Motor neuron (in vitro differentiated cells): ENCODE measurements at regions not wholly inside any gene's neighbourhood (a gene's known extent, or its start where the extent isn't known, plus 50 kb on each side); places are given as distances from the start of the nearest gene placed in this dataset.
A peak's percentile ranks its signal among the peaks of the same experiment; 100 is the strongest.
"Not testable (repeated sequence)": the region's sequence is repeated elsewhere in the genome, so short reads cannot be mapped to it uniquely, and the experiment has no call there.

Source experiments
- ATAC-seq, 8 experiments: fragments of 200-7000 bp; cut with Tn5 transposase; replicated peaks in 6 of 8; 2 replicates each; pipeline ENCODE4 v1.8.0; 2021; ENCODE audit warnings: mild to moderate bottlenecking in 8 of 8, moderate library complexity in 8 of 8
- H3K27ac ChIP-seq, 2 donors: fragments of 250-450 bp; sonication (Bioruptor Pico); 2 replicates each; pipeline ENCODE4 v1.9.0; 2021; ENCODE audit warnings: antibody characterized with exemption in 2 of 2, mild to moderate bottlenecking in 2 of 2, moderate library complexity in 1 of 2
- H3K4me1 ChIP-seq, 2 donors: fragments of 250-450 bp; sonication (Bioruptor Pico); replicated peaks in 1 of 2; 2 replicates each; pipeline ENCODE4 v1.6.1; 2021; ENCODE audit warnings: antibody characterized with exemption in 2 of 2, mild to moderate bottlenecking in 2 of 2, moderate library complexity in 1 of 2
- H3K4me3 ChIP-seq, 5 donors: fragments of 250-450 bp; sonication (Bioruptor Pico); 2 replicates each; pipeline ENCODE4 v1.9.0; 2021; ENCODE audit warnings: antibody characterized with exemption in 5 of 5, mild to moderate bottlenecking in 5 of 5, moderate library complexity in 4 of 5
- WGBS, 10 experiments: fragments of 450-650 bp; shearing (Covaris generic); methylation state at CpG; one replicate each; pipeline ENCODE4 v1.0.0; 2022; 5-methylcytosine and 5-hydroxymethylcytosine counted together
- in situ Hi-C, 9 experiments: fragments of 400-800 bp; cut with MboI; loops; one replicate each; pipeline ENCODE4 v1.15.0; 2021; ENCODE audit warnings: low sequenced_read_pairs in 9 of 9, low pct_unique_long_range_greater_than_20kb in 2 of 9; ENCODE audit not compliant: unreplicated experiment in 9 of 9

DNA sequence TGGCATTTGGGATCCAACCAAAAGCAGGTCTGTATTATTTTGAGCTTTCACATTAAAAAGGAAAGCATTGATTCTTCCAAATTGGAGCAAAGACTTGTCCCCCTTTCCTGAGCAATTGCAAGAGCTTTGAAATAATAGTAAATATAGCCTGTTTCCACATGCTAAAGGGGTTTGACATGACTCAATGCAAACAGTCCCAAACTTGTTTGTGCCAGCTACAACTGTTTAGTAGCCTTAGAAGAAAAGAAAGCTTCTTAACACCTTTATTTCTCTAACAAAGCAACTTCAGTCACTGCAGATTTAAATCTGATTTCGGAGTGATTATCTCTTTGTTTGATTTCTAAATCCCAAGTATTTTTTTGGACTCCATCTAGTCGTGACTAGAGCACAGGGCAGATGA, 180.2 kb downstream of the SEMA6D start:
- Histone ChIP-seq H3K4me3 (no peak overlapping the region), H3K27ac (no peak overlapping the region), H3K4me1 (peaks cover 2 to 4% of the 10 kb centered on the region in 2 donors)
- WGBS, 10 experiments: 0 to 90% (median 58%) methylated on average over 1 to 2 of the region's 2 CpGs; no CpG with 5 or more reads in 2 of the 10 experiments
- in situ Hi-C loops: no loop called here
- ATAC-seq: no peak

DNA sequence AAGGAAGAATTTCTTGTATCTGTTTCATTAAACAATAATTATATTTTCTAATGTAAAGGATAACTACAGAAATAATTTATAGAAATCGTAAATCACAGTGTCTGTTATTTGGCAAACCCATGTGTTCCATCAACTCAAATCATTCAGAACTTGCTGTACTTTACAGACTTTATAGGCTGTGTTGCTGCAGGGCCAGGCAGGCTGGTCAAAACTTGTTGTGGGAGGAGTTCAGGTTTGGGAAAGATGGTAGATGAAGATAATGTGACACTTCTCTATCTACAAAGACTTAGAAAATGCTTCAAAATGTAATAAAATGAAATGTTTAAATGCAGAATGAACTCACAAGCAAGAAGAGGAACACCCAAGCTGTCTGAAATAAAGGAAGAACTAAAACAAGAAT, 183.4 kb downstream of the SEMA6D start:
- in situ Hi-C loops: no loop called here
- ATAC-seq: no peak
- WGBS, 10 experiments: 0 to 100% (median 67%) methylated on average over 1 of the region's 1 CpG; no CpG with 5 or more reads in 3 of the 10 experiments

DNA sequence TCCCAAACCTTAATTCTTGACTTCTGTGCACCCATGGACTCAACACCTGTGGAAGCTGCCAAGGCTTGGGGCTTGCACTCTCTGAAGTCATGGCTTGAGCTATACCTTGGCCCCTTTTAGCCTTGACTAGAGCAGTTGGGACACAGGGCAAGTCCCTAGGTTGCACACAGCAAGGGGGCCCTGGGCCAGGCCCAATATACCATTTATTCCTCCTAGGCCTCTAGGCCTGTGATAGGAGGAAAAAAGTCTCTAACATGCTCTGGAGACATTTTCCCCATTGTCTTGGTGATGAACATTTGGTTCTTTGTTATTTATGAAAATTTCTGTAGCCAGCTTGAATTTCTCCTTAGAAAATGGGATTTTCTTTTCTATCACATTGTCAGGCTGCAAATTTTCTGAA, 186.1 kb downstream of the SEMA6D start:
- H3K27ac ChIP-seq: no peak overlapping the region
- in situ Hi-C loops: no loop called here
- no peaks in the 10 kb centered on the region for H3K4me1 ChIP-seq
- no peak overlapping the region for H3K4me3 ChIP-seq
- no peak for ATAC-seq

More for the DNA sequence above, 183.4 kb downstream of the SEMA6D start:
- Histone ChIP-seq H3K4me3 (no peak overlapping the region), H3K4me1 (peaks cover 0 to 4% of the 10 kb centered on the region in 2 donors), H3K27ac (no peak overlapping the region)

DNA sequence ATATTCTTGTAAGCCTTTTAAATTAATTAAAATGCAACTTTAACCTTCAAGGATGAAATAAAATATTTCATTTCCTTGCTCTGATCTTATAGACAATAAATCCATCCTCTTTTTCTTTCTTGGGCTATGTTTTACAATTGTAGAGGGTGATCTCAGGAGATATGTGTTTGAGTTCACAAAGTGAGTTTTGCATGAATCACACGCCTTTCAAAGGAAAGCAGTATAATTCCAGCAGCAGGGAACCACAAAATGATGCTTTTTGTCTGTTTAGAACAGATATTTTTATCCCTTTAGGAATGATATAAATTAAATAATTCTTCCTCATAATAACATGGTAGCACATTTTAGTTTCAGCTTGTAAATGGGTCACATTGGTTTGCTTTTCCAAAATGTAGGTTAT, 191.2 kb downstream of the SEMA6D start:
- Histone ChIP-seq H3K4me1 (peaks cover 0 to 7% of the 10 kb centered on the region in 2 donors), H3K4me3 (no peak overlapping the region), H3K27ac (no peak overlapping the region)
- WGBS, 10 experiments: 27 to 100% (median 86%) methylated on average over 1 of the region's 1 CpG; no CpG with 5 or more reads in 1 of the 10 experiments
- in situ Hi-C loops: no loop called here
- ATAC-seq: no peak

DNA sequence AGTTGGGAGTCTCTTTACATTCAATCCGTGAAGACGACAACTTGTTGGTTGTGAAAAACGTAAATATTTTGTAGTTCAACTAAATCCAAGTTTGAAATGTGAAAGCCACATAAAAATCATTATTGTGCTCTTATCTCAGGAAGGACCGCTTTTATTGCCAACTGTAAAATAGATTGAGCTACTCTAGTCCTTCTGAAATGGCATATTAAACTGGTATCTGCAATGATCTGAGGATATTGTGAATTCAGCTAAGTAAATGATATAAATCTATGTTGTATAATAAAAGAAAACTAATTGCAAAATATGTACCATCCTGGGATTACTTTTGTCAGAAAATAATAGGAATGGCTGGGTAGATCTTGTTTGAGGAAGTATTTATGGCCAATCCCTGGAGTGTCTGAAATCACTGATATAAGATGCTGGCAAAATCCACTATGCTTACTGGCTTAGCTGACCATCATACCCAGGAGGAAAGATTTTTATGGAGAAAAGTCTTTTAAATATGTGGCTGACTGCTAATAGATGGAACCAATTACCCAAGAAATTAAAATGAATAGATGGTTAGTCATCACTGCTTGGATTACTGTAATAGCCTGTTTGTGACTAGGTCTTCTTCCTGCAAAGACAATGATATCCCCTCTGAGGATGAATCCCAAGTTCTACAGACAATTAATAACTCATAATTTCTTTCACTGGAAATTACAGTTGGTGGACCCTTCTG, 191.8 kb downstream of the SEMA6D start:
- 53 to 95% (median 77%) methylated on average over 1 to 4 of the region's 4 CpGs for WGBS, 10 experiments
- in situ Hi-C loops: no loop called here
- Histone ChIP-seq H3K4me3 (no peak overlapping the region), H3K4me1 (peaks cover 0 to 7% of the 10 kb centered on the region in 2 donors), H3K27ac (no peak overlapping the region)
- ATAC-seq: peak in 2 of 8 experiments; percentile 29 to 66

DNA sequence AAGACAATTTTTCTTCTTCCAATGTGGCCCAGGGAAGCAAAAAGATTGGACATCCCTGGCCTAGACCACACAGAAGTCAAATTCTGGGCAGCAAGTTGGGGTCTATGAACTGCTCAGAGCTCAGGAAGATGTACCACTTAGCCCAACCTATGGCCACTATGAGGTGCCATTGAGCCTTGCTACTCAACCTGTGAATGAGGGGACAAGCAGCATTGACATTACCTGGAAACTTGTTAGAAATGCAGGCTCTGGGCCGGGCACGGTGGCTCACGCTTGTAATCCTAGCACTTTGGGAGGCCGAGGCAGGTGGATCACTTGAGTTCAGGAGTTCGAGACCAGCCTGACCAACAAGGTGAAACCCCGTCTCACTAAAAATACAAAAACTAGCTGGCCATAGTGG, 195.6 kb downstream of the SEMA6D start:
- H3K4me3 ChIP-seq, ATAC-seq, H3K4me1 ChIP-seq, in situ Hi-C loops, H3K27ac ChIP-seq: not testable (repeated sequence)
- WGBS, 10 experiments: 83 to 100% (median 91%) methylated on average over 1 to 6 of the region's 6 CpGs; no CpG with 5 or more reads in 5 of the 10 experiments

DNA sequence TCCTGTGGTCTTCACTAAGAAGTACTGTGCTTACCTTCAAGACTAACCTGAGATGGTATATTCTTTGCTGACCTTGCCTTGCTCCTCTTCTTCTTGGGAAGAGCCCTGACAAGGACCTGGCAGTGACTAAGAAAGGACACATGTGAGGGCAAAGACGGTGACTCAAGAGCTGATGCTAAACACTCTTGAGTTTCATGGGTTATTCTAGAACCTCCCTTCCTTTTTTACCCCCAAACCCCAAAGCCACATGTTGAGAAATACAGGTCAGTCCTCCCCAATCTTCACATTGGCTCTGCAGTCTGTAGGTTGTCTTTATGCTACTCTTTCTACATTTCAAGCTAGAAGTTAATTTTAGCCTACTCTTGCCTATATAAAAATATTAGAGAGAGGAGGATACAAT, 200.6 kb downstream of the SEMA6D start:
- H3K4me1 ChIP-seq: no peaks in the 10 kb centered on the region
- no peak for ATAC-seq
- in situ Hi-C loops: no loop called here
- 17 to 83% (median 80%) methylated on average over 1 of the region's 1 CpG; no CpG with 5 or more reads in 7 of the 10 experiments for WGBS, 10 experiments
- H3K4me3 ChIP-seq: no peak overlapping the region
- no peak overlapping the region for H3K27ac ChIP-seq

DNA sequence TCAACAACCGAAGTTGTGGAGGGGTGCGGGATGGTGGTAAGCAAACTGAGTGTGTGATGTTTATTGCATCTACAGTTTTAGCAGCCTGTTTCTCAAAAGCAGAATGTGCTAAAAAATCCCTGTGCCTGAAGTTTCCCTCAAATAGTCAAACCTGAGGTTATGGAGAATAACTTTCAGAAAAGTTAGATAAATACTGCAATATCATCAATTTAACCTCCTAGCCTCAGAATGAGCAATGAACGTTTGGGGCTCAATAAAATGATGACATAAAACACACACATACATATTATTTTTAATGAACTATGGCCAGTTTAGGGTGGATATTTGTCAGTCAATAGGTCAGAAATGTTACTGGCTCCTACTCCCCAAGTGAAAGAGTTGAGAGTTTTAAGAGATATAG, 201.6 kb downstream of the SEMA6D start:
- no peak overlapping the region for H3K4me3 ChIP-seq
- WGBS, 10 experiments: 33 to 100% (median 83%) methylated on average over 1 to 3 of the region's 3 CpGs; no CpG with 5 or more reads in 1 of the 10 experiments
- ATAC-seq: no peak
- H3K27ac ChIP-seq: no peak overlapping the region
- H3K4me1 ChIP-seq: no peaks in the 10 kb centered on the region
- in situ Hi-C loops: no loop called here

DNA sequence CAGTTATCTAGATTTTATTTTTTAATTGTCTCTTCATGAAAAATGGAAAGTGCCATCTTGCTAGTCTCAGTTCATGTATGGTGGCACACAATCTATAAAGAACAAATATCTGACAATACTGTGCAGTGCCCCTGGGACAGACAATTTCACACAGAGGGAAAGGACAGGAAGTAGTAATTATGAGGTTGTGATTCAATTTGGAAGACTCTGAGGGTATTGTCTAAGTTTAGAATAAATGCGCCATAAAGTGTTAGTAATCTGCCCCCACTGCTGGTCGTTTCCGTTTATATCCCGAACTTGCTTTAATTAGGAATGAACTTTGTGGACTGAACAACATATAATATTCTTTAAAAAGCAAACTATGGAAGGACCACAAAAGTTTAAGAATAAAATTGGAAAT, 196.4 kb upstream of the SLC24A5 start:
- no peak overlapping the region for H3K27ac ChIP-seq
- no peak for ATAC-seq
- in situ Hi-C loops: no loop called here
- no peak overlapping the region for H3K4me3 ChIP-seq
- no peaks in the 10 kb centered on the region for H3K4me1 ChIP-seq
- WGBS, 10 experiments: 13 to 100% (median 86%) methylated on average over 1 to 4 of the region's 4 CpGs; no CpG with 5 or more reads in 3 of the 10 experiments

DNA sequence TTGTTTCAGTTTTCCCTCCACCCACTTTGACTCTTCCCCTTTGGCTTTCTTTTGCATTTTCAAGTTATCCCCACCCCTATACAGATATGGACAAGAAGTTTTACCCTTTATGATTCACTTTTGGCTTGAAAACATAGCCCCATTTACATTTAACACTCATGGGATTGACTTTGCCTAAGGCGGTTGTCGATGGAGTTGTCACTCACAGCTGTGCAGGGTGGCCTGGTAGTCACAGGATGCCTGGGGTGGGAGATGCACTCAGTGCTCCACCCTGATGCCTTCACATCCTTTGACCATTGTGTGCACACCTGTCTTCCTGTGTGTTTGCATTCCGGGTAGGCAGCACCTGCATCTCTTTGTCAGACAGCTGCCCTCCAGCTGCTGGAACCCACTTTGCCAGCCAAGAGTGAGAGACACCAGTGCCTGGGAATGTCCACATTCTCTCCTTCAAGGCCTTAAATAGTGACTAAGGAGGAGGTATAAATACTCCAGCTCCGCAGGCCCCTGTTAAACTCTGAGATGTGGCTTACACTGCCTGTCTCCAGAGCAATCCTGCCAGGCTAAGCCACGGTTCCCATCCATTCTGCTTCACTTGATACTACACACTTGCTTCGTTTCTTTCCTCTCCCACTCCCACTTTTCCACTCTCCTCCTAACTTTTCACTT, 191.5 kb upstream of the SLC24A5 start:
- Histone ChIP-seq H3K27ac (no peak overlapping the region), H3K4me1 (no peaks in the 10 kb centered on the region), H3K4me3 (no peak overlapping the region)
- WGBS, 10 experiments: 8 to 100% (median 60%) methylated on average over 1 to 6 of the region's 6 CpGs; no CpG with 5 or more reads in 3 of the 10 experiments
- peak in 3 of 8 experiments; percentile 71 to 94 (median 92) for ATAC-seq
- in situ Hi-C loops: no loop called here

DNA sequence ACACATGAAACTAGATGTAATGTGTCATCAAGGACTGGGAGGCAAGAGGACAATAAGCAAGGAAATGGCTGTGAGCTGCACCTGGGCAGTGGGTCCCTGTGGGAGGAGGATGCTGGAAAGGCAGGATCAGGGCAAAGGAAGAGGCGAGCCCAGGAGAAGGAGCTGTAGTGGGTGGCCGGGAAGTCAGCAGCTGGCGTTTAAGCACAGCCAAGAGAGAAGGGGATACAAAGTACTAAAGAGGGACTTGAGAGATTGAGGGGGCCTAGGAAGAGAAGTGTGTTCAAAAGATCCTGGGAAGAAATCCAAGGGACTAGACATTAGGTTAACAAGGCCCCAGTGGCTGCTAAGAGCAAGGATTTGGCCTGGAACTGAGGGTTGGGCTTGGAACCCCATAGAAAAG, 188.5 kb upstream of the SLC24A5 start:
- Histone ChIP-seq H3K4me1 (no peaks in the 10 kb centered on the region), H3K27ac (no peak overlapping the region), H3K4me3 (no peak overlapping the region)
- WGBS, 10 experiments: 70 to 100% (median 90%) methylated on average over 2 to 3 of the region's 3 CpGs; no CpG with 5 or more reads in 2 of the 10 experiments
- in situ Hi-C loops: no loop called here
- no peak for ATAC-seq

DNA sequence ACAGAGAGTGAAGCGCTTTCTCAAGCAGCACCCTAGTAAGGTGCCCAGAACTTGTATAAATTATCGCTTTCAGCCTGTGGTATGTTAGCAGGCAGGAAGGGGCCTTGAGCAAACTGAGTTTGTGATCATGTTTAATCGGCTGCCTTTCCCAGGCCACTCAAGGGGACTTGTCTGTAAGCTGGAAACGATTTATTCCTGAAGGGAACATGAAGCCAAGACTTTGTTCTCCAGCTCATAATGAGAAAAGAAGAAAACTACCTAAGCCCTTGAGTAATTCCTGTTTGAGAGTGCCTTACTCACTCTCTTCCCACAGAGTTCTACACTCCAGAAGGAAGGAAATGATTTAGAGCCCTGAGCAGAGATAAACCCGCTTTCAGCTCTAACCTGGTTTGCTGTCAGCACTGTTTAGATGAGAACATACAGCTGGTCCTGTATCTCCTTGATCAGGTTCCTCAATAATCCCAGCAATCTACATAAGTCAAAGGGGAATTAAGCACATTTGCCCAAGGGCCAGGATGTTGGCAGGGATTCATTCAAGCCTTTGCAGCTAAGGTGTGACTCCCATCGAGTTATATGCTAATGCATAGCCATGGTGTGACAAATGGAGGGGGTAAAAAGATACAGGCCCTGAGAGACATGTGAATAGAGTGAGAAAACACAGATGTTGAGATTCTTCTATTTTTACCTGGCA, 187.7 kb upstream of the SLC24A5 start:
- peak in 3 of 8 experiments; percentile 10 to 69 (median 14) for ATAC-seq
- in situ Hi-C loops: no loop called here
- H3K4me3 ChIP-seq: no peak overlapping the region
- no peak overlapping the region for H3K27ac ChIP-seq
- WGBS, 10 experiments: 0 to 100% (median 72%) methylated on average over 1 to 5 of the region's 6 CpGs; no CpG with 5 or more reads in 2 of the 10 experiments
- no peaks in the 10 kb centered on the region for H3K4me1 ChIP-seq

DNA sequence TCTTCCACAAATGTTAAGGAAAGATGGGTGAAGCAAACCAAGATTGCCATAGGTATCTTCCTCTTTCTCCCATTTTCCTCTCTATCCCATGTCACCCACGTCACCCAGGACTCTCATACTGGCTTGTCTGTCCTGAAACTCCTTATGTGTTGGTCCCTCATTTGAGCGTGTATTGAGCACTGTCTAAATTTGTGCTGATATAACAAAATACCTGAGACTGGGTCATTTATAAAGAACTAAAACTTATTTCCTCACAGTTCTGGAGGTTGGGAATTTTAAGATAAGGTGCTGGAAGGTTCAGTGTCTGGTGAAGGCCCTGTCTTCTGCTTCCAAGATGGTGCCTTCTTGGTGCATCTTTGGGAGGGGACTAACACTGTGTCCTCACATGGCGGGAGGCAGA, 186.9 kb upstream of the SLC24A5 start:
- WGBS, 10 experiments: 49 to 100% (median 95%) methylated on average over 1 to 3 of the region's 3 CpGs; no CpG with 5 or more reads in 2 of the 10 experiments
- in situ Hi-C loops: no loop called here
- ATAC-seq: no peak
- Histone ChIP-seq H3K27ac (no peak overlapping the region), H3K4me1 (no peaks in the 10 kb centered on the region), H3K4me3 (no peak overlapping the region)
